ENCODE measurements at regions not wholly inside any gene's neighbourhood (a gene's known extent, or its start where the extent isn't known, plus 50 kb on each side); places are given as distances from the start of the nearest gene placed in this dataset.

- TF ChIP-seq ZSCAN22 (CRISPR knock-in tag; IDR thresholded peaks at IDR 0.05) (no peak), DDIT3 (CRISPR knock-in tag; IDR thresholded peaks at IDR 0.05) (no peak), ZNF737 (CRISPR knock-in tag; IDR thresholded peaks at IDR 0.05; ENCODE audit: borderline replicate concordance) (no peak), ZNF557 (CRISPR knock-in tag; IDR thresholded peaks at IDR 0.05) (no peak), E2F5 (CRISPR knock-in tag; conservative IDR thresholded peaks at IDR 0.05) (no peak), ZFP82 (CRISPR knock-in tag; IDR thresholded peaks at IDR 0.05; ENCODE audit: borderline replicate concordance) (no peak), ZMYM3 (CRISPR knock-in tag; IDR thresholded peaks at IDR 0.05) (no peak), EED (CRISPR knock-in tag; IDR thresholded peaks at IDR 0.05) (no peak), ZNF784 (CRISPR knock-in tag; IDR thresholded peaks at IDR 0.05; ENCODE audit: borderline replicate concordance) (no peak), ARID2 (CRISPR knock-in tag; IDR thresholded peaks at IDR 0.05; ENCODE audit: borderline replicate concordance) (no peak), ZNF552 (CRISPR knock-in tag; IDR thresholded peaks at IDR 0.05; ENCODE audit: borderline replicate concordance) (no peak), BHLHE40 (IDR thresholded peaks at IDR 0.05; ENCODE audit: low read length) (peak; percentile 40), ZBTB26 (CRISPR knock-in tag; IDR thresholded peaks at IDR 0.05; ENCODE audit: borderline replicate concordance) (no peak), RFX1 (IDR thresholded peaks at IDR 0.05) (no peak), RNF219 (CRISPR knock-in tag; IDR thresholded peaks at IDR 0.05) (no peak), ZNF317 (CRISPR knock-in tag; IDR thresholded peaks at IDR 0.05) (no peak), ZNF644 (CRISPR knock-in tag; IDR thresholded peaks at IDR 0.05; ENCODE audit: low read depth) (peak; percentile 61; the same call in 1 of the 2 replicates), THAP11 (CRISPR knock-in tag; IDR thresholded peaks at IDR 0.05) (no peak), ZFYVE20 (CRISPR knock-in tag; IDR thresholded peaks at IDR 0.05; ENCODE audit: borderline replicate concordance, low read depth) (no peak), GMEB1 (CRISPR knock-in tag; IDR thresholded peaks at IDR 0.05; ENCODE audit: borderline replicate concordance) (no peak), ATF2 (CRISPR knock-in tag; IDR thresholded peaks at IDR 0.05) (no peak), TCF7 (IDR thresholded peaks at IDR 0.05; ENCODE audit: low read depth) (no peak), SRSF1 (optimal IDR thresholded peaks at IDR 0.05; ENCODE audit: low read depth, low read length) (no peak), NFRKB (IDR thresholded peaks at IDR 0.05) (no peak)
These were observed 174.0 kb upstream of the PIEZO2 start (continued) for GRCh38 chr18:11323359-11323819.
